GM18951 (cell line): ENCODE measurements at regions not wholly inside any gene's neighbourhood (a gene's known extent, or its start where the extent isn't known, plus 50 kb on each side); places are given as distances from the start of the nearest gene placed in this dataset.
"Not testable (repeated sequence)": the region's sequence is repeated elsewhere in the genome, so short reads cannot be mapped to it uniquely, and the experiment has no call there.

ENCODE experiments used
- POLR2A ChIP-seq: IDR thresholded peaks from 4 replicates; pipeline ENCODE4 v1.6.1; 2011; ENCODE audit warnings: mild to moderate bottlenecking; ENCODE audit not compliant: insufficient read length, insufficient read depth; ENCODE audit errors: extremely low read depth
- in situ Hi-C: fragments of 300-500 bp; cut with MboI; formaldehyde crosslinking; loops from one replicate; pipeline ENCODE4 v1.12.0; 2022; ENCODE audit warnings: low sequenced_read_pairs, mixed read lengths, inconsistent platforms; ENCODE audit not compliant: unreplicated experiment

DNA sequence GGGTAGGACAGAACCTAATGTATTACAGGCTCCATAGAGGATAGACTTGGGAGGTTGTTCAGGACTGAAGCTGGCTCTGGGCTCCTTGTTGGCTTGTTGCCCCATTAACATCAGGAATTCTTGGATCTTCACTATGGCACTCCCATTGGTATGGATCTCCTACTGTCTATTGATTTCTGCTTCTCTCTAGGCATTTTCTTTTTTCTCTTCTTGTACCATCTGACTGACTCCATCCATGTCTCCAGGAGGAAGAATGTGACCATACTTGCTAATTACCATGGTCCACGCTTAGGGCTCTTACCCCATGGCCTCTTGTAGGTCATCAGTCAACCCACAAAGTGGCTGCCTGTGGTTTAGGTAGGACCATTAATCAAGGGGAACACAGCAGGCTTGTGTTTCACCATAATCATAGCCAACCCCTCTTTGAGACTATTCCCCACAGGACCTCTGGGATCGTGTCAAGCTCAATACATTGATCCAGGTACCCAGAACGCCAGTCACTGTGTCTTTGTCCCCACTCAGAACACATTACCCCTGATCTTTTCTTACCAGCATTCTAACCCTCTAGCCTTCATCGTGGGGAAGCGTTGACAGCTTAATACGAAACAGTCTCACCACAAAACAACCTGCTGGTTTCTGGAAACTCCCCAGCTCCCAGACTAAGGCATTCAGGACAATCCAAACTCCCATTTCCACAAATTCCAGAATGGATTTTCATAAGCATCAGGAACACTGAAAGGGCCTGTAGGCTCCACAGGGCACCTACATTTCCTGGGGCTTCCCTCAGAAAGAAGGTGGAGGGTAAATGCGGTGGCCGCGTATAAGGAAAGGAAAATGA lies 97.1 kb downstream of the ETS2 start:
- in situ Hi-C loops: no loop called here
- TF ChIP-seq POLR2A: no peak

DNA sequence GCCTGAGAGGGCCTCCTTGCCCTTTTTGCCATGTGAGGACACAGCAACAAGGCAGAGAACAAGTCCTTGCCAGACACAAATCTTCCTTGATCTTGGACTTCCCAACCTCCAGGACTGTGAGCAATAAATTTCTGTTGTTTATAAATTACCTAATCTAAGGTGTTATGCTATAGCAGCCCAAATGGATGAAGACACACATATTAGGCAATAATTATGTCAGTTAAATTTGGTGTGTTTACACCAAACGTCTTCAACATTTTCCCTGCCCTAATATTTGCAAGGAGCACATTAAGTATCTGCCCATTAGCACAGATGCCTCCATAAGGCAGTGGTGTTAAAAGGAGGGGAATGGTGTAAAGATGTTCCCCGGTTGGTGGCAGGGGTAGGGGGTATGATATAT lies 94.8 kb downstream of the ETS2 start:
- no peak for TF ChIP-seq POLR2A
- in situ Hi-C loops: no loop called here

DNA sequence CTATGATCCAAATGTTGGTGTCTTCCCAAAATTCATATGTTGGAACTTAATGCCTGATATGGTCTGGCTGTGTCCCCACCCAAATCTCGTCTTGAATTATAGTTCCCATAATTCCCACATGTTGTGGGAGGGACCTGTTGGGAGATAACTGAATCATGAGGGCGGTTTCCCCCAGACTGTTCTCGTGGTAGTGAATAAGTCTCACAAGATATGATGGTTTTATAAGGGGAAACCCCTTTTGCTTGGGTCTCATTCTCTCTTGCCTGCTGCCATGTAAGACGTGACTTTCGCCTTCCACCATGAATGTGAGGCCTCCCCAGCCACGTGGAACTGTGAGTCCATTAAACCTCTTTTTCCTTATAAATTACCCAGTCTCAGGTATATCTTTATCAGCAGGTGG lies 94.3 kb downstream of the ETS2 start:
- in situ Hi-C loops: not testable (repeated sequence)

DNA sequence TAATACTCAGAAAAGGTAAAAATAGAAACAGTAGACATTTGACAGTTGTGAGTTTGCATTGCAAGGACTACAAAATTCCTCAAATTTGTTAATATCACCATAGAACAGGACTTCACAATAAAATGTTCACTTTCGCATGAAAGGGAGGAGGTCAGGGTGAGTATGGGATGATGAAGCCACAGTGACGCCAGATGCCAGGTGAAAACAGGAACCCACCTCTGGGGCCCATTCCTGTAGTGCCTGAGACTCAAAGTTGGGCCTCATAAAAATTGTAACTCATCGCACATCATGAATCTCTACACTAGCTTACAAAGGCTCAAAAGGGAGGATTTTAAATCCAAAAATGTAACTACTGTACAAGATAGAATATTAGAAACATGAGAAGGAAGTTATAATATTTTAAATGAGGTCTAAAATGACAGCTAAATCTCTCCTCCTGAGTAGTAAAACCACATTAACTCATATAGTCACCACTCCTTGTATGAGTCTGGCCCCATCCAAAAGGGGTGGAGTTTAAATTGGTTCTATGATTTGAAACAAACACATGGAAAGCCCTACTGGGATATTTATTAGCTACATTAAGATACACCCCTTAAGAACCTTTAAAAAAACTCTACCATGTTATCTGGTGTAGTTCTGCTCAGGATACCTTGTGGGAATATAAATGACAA lies 93.7 kb downstream of the ETS2 start:
- no peak for TF ChIP-seq POLR2A
- in situ Hi-C loops: no loop called here

DNA sequence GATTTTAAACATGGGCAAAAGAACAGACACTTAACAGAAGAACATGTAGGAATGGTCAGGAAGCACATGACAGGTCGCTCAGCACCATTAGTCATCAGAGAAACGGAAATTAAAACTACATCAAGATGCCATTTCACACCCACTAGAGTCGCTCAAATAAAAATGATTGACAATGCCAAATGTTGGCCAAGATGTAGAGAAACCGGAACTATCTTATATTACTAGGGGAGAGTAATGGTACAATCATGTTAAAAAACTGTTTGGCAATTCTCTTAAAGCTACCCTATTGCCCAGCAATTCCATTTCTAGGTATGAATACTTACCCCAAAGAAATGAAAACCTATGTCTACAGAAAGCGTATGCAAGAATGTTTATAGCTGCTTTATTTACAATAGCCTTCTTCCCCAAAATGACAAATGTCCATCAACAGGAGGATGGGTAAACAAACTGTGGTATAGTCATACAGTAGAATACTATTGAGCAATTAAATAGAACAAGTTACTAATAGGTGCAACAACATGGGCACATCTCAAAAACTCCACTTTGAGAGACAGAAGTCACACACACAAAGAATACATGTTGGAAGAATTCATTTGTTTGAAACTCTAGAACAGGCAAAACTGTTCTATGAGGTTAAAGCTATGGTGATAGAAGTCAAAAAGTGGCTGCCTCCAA lies 92.8 kb downstream of the ETS2 start:
- no peak for TF ChIP-seq POLR2A
- in situ Hi-C loops: no loop called here

DNA sequence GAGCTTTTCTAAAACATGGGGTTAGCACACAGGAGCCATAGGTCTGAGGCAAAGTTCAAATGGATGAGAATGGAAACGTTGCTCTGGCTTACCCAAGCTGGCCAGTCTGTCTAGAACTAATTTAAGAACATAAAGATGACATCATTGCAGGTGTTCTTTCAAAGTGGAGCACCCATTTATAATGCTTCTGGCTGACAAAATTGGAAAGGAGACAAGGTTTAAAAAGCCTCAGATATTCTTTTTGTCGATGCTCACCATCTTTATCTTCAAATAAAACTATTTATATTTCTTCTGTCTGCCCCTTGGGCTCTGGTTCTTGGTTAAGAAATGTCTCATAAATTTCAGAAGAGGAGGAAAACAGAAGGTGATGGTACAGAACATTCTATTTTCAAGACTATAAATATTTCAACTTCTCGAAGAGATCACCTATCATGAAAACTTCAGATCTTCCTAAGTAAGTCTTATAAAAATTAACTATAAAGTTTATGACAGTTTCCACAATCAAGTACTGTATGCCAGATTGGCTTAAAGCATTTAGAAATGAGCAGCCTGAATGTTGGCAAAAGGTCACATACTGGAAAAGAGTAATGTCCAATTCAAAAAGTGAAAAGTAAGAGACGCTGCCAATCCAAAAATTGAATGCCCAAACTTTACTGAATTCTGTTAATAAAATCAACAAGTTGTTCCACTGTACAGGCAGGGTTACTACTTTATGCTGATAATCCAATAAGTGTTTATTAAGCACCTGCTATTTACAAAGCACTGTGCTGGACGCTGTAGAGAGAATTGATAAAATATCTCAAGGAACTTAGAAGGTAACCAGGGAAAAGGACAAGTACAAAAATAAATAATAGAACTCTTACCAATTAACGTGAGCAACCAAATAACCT lies 92.0 kb downstream of the ETS2 start:
- no peak for TF ChIP-seq POLR2A
- in situ Hi-C loops: no loop called here

DNA sequence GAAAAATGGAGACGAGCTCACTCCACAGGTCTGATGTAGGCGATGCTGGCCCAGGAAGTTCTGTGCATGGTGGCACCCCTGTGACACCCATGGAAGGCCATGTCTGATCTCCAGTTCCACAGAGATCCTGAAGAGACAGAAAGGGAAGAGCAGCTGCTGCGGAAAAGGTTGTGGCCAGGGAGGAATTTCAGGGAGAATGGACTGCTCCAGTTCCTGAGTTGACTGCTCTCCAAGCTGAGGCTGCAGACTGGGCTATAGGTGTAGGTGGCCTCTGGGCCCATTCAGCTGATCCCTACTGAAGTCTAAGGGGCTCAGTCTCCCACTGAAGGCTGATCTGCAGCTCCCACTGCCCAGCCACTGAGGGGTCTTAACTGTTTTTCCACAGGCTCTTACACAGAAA lies 89.2 kb downstream of the ETS2 start:
- TF ChIP-seq POLR2A: no peak
- in situ Hi-C loops: no loop called here

DNA sequence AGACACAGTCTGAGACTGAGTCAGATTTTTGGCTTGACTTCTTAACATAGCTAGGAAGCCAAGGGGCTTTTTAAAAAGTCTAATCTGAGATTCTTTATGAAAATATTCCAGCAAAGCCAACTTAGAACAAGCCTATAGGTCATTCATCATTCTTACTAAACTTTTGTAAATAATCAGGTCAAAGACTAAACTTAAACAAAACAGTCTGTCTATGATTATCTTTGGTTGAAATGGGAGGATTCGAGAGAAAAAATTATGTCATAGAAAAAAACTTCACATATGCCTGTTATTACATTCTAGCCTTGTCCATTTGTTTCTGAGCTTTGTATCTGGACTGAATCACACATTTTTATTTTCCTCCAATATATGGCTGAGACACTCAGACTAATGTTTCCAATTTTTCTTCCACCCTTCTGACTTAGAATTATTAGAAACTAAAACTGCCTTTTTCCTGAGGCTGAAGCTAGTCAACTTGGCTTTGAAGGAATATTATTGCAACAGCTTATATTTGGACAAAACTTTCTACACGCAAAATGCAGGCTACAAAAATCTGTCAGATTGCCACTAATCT lies 83.3 kb downstream of the ETS2 start:
- no peak for TF ChIP-seq POLR2A
- in situ Hi-C loops: no loop called here

DNA sequence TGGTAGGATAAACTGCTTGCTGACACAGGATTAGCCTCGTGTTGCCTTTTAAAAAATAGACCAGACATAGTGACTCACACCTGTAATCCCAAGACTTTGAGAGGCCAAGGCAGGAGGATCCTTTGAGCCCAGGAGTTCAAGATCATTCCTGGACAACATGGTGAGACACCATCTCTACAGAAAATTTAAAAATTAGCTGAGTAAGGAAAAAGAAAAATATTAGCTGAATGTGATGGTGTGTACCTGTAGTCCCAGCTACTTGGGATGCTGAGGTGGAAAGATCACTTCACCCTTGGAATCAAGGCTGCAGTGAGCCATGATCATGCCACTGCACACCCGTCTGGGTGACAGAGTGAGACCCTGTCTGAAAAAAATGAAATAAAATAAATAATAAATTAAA lies 82.0 kb downstream of the ETS2 start:
- TF ChIP-seq POLR2A: no peak
- in situ Hi-C loops: no loop called here

DNA sequence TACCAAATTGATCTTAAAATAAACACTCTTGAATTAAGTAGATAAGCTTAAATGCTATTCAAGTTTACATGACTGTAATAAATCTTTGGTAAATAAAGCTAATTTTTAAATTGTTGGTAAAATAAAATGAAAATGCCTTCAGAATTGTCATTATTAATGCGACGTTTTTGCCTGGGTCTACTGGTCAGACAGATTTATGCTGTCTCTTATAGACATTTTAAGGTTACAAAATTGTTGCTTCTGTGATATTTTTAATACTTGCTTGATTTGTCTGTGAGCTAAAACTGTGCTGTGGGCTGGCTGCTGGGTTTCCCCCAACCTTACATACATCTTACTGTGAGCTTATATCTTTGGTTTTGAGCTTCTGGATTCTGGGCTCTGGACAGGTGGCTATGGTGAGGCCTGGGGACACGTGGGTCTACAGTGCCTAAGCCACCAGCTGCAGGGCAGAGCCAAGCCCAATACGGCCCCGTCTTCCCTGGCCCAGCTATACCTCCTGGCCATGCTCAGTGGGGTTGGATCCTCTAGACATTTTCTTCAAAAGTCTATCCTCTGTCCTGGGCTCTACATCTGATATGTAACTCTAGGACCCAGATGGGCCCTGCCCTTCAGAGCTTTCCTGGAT lies 81.4 kb downstream of the ETS2 start:
- no peak for TF ChIP-seq POLR2A
- in situ Hi-C loops: no loop called here

DNA sequence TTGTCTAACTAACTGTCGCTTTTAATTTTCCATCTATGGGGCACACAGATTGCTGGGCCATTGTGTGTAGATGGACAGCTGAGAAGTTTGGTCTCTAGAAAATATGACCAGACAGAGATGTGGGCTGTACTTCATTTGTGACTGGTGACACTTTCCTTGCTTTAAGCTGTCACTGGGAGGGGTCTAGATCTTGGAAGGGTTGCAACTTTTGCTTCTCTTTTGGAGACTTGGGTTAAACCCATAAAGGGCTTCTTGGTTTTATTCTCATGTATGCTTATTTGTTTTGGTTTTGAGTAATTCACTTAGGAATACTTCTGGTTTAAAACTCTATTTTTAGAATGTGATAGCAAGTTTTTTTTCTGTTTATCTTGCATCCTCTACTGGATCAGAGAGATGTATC lies 80.2 kb downstream of the ETS2 start:
- no peak for TF ChIP-seq POLR2A
- in situ Hi-C loops: no loop called here

DNA sequence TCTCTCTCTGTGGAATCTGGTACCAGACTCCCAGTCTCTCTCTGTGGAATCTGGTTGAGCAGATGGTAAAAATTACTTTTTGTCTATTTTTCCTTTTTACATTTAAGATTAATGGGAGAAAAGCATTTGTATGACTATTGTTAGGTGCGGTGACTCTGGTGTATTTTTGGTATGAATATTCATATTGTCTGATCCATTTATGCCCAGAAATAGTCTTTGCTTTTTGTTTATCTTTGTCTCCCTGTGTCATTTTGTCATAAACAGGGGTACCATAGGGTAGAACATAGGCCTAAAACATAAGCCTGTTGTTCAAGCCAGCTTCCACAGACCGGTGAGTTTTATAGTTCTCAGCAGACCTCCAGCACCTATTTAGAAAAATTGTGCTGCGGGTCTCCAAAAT lies 78.7 kb downstream of the ETS2 start:
- TF ChIP-seq POLR2A: no peak
- in situ Hi-C loops: no loop called here

DNA sequence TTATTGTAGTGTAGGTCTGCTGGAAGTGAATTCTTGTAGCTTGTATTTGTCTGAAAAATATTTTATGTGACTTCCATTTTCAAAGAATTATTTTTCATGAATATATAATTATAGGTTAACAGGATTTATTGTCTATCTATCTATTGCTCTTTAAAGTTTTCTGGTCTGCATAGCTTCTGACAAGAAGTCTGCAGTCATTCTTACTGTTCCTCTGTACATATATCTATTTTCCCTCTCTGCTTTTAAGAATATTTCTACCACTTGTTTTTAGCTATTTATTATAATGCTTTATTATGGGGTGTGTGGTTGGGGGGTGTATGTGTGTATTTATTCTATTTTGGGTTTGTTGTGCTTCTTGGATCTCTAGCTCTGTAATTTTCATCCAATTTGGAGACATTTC lies 77.4 kb downstream of the ETS2 start:
- TF ChIP-seq POLR2A: no peak
- in situ Hi-C loops: no loop called here

DNA sequence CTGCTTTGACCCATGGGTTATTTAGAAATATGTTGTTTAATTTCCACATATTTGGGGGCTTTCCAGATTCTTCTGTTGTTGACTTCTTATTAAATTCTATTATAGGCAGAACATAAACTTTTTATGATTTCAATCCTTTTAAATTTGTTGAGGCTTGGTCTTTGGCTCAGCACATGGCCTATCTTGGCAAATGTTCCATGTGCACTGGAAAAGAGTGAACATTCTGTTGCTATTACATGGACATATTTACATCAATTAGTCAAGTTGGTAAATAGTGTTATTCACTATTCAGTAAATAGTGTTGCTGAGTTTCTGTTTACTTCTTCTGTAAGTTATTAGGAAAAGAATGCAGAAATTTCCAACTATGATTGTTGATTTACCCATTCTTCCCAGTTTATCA lies 75.4 kb downstream of the ETS2 start:
- no peak for TF ChIP-seq POLR2A
- in situ Hi-C loops: no loop called here
